NB4 (cell line): ENCODE measurements at regions not wholly inside any gene's neighbourhood (a gene's known extent, or its start where the extent isn't known, plus 50 kb on each side); places are given as distances from the start of the nearest gene placed in this dataset.

ENCODE experiments used
- CTCF ChIP-seq: IDR thresholded peaks from one replicate; pipeline ENCODE4 v1.5.1; 2012; ENCODE audit warnings: low read depth, low read length
- MYC ChIP-seq: IDR thresholded peaks from 2 replicates; pipeline ENCODE4 v1.6.1; 2011; ENCODE audit warnings: low read depth, low read length
- POLR2A ChIP-seq: IDR thresholded peaks from 2 replicates; pipeline ENCODE4 v1.6.1; 2011; ENCODE audit warnings: mild to moderate bottlenecking; ENCODE audit not compliant: insufficient read length; ENCODE audit errors: extremely low read depth

DNA sequence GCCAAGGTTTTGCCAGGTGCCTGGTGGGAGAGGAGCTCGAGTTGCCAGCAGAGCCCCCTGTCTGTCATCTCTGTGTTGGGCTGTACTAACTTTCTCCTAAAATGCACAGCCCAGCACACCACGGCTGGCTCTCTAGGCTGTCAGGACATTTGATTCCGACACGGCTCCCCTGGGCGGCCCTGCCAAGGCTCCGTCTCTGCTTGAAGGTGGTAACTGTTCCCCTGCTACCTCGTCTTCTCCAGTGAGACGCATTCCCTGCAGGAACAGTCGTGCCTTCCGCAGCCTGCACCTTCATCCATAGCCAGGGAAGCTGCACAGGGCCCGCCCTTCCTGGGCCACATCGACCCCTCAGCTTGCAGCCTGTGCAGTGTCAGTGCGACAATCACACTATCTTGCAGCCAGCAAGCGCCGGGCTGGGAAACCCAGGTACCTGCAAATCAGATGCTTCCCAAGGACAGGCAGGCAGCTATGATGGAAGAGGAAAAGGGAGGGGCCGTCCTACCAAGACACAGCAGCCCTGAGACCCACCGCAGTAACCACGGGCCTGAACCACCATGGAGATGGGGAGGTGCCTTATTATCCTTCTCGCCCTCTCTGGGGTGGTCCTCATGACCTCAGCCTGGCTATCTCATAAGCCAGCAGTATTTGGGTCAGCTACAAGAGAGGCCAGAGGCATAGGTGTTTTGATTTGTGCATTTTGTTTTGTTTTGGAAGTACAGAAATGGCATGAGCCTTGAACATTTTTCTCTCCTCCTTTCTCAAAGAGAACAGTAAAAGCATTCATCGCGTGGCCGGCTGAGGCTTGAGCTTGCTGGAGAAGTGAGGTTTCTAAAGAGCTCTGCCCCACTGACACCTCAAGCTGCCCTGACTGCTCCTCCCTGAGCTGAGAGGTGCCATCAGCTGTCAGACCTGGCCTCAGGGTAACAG lies 361.7 kb upstream of the TNRC6C start:
- TF ChIP-seq POLR2A (no peak), CTCF (no peak), MYC (no peak)
